Gastrocnemius medialis (tissue), 4 donors: ENCODE measurements at regions not wholly inside any gene's neighbourhood (a gene's known extent, or its start where the extent isn't known, plus 50 kb on each side); places are given as distances from the start of the nearest gene placed in this dataset.

Experiments used
- ATAC-seq, 2 donors: fragments of 150-250 bp; one replicate each; pipeline ENCODE4 v1.9.1; 2016
- DNase-seq, 2 donors: peaks; one replicate each; pipeline ENCODE4 v3.0.0-alpha.2; 2019
- H3K27ac ChIP-seq, 4 donors: fragments of 200-600 bp; sonication (generic); 1 replicate in 1 of 4; 2 replicates in 3 of 4; pipeline ENCODE4 v1.5.1; 2016 to 2018; ENCODE audit warnings: mild to moderate bottlenecking in 2 of 4, moderate library complexity in 1 of 4
- H3K27me3 ChIP-seq, 3 donors: fragments of 200-600 bp; sonication (generic) in 2 of 3; 1 replicate in 1 of 3; 2 replicates in 2 of 3; pipeline versions ENCODE4 v1.5.1 to v1.6.0; 2016 to 2019; ENCODE audit warnings: mild to moderate bottlenecking in 1 of 3, moderate library complexity in 1 of 3
- H3K36me3 ChIP-seq, 2 donors: fragments of 200-600 bp; sonication (generic) in 1 of 2; one replicate each; pipeline ENCODE4 v1.5.1; 2017 to 2018
- H3K4me1 ChIP-seq, 2 donors: fragments of 200-600 bp; sonication (generic) in 1 of 2; one replicate each; pipeline ENCODE4 v1.5.1; 2016 to 2017; ENCODE audit warnings: mild to moderate bottlenecking in 2 of 2
- H3K4me3 ChIP-seq, 4 donors: fragments of 200-600 bp; sonication (generic) in 3 of 4; 1 replicate in 1 of 4; 2 replicates in 3 of 4; pipeline ENCODE4 v1.5.1; 2016 to 2019; ENCODE audit warnings: mild to moderate bottlenecking in 2 of 4
- H3K9me3 ChIP-seq, 3 donors: fragments of 200-600 bp; sonication (generic) in 2 of 3; 1 replicate in 1 of 3; 2 replicates in 2 of 3; pipeline ENCODE4 v1.5.1; 2016 to 2019
- CTCF ChIP-seq, 5 experiments: fragments of 450-650 bp in 3 of 5; fragments of 200-600 bp in 2 of 5; sonication (generic) in 2 of 5; IDR thresholded peaks in 4 of 5; conservative IDR thresholded peaks in 1 of 5; 1 replicate in 4 of 5; 2 replicates in 1 of 5; pipeline ENCODE4 v1.5.1; 2016 to 2019; ENCODE audit warnings: antibody characterized with exemption in 5 of 5, mild to moderate bottlenecking in 3 of 5, moderate library complexity in 3 of 5
- POLR2A ChIP-seq, 2 donors: fragments of 450-650 bp; IDR thresholded peaks; one replicate each; pipeline ENCODE4 v1.6.1; 2017; ENCODE audit warnings: antibody characterized with exemption in 2 of 2, mild to moderate bottlenecking in 2 of 2, moderate library complexity in 2 of 2
- in situ Hi-C, 4 donors: fragments of 200-750 bp; cut with MboI; loops; one replicate each; pipeline versions ENCODE4 v1.15.0 to v1.8.0; 2017; ENCODE audit warnings: low sequenced_read_pairs in 4 of 4
- intact Hi-C: fragments of 100-400 bp; cut with DNase I; formaldehyde crosslinking; loops from one replicate; pipeline ENCODE4 v1.15.1; 2023; ENCODE audit warnings: low total_unique reads

- Histone ChIP-seq H3K27ac (no peak overlapping the region), H3K4me3 (no peak overlapping the region), H3K36me3 (no peaks in the 10 kb centered on the region), H3K9me3 (no peaks in the 10 kb centered on the region), H3K4me1 (peaks cover 8 to 21% of the 10 kb centered on the region in 2 donors), H3K27me3 (no peaks in the 10 kb centered on the region)
- DNase-seq (no peak), ATAC-seq (no peak)
- in situ Hi-C loops (loop anchor here in 2 of 4 donors (10.0 kb wide), 3 partner anchors 262 to 588 kb away; partner anchors contain the start of gene SLC19A2 (in 1 of the 2)), intact Hi-C loops (loop anchor here (10.0 kb wide), 1 partner anchor 588 kb away; the partner anchor contains the start of gene SLC19A2)
- TF ChIP-seq CTCF (IDR thresholded peaks at IDR 0.05 in 4 of 5, conservative IDR thresholded peaks at IDR 0.05 in 1 of 5) (no peak), POLR2A (IDR thresholded peaks at IDR 0.05) (no peak)
These were observed 168.2 kb upstream of the DPT start for GRCh38 chr1:168897249-168897648.

DNA sequence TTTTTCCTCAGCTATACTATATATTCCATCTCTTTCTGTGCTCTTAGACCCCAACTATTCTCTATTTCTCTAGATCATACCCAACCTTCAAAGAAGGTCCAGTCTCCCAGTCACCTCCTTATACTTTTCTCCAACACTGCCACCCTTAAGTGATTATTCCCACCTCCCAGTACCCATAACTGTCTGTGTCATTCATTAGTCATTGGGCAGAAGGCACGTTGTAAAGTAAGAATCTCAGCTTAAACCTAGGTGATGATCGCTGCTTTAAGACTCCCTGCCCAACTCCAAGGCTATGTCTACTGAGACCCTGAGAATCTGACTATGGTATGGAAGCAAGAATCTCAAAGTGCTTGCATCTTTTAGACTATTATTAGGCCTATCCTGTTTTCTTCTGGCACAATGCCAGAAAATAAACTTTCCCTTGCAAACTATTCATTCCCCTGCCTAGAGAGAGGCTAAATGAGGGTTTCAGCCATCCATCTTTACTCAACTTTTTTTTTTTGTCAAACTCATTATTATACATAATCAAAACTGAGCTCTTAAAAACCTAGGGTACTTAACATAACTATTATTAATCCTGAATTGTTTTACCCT, 174.3 kb upstream of the DPT start:
- H3K27ac ChIP-seq = no peak overlapping the region
- in situ Hi-C loops (no loop called here), intact Hi-C loops (no loop called here)
- peaks cover 0 to 6% of the 10 kb centered on the region in 2 donors for H3K4me1 ChIP-seq
- ATAC-seq (no peak), DNase-seq (no peak)
- no peaks in the 10 kb centered on the region for H3K9me3 ChIP-seq
- H3K4me3 ChIP-seq = no peak overlapping the region
- no peaks in the 10 kb centered on the region for H3K36me3 ChIP-seq
- H3K27me3 ChIP-seq = no peaks in the 10 kb centered on the region
- TF ChIP-seq CTCF (IDR thresholded peaks at IDR 0.05 in 4 of 5, conservative IDR thresholded peaks at IDR 0.05 in 1 of 5) (no peak), POLR2A (IDR thresholded peaks at IDR 0.05) (no peak)

DNA sequence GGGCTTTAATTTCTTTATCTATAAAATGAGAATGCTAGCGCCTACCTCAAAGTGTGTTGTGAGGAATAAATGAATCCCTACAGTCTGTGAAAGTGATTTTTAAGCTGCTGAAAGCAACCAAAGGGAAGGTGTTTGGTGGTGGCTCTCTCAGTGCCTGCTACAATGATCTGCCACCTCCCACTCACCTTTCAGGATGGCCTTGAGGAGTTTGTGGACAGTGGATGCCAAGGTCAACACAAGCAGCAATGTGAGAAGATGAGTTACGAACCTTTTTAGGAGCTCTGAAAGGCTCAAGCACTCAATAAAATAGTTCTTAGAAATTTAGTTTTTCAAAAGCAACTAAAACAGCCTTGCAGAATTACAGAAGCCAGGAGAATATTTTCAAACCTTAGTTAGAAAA, 176.6 kb upstream of the DPT start:
- in situ Hi-C loops = no loop called here
- H3K4me3 ChIP-seq = no peak overlapping the region
- ATAC-seq (no peak), DNase-seq (no peak)
- no peaks in the 10 kb centered on the region for H3K27me3 ChIP-seq
- H3K9me3 ChIP-seq = no peaks in the 10 kb centered on the region
- no peak overlapping the region for H3K27ac ChIP-seq
- H3K36me3 ChIP-seq = no peaks in the 10 kb centered on the region
- intact Hi-C loops = no loop called here
- TF ChIP-seq POLR2A (IDR thresholded peaks at IDR 0.05) (no peak), CTCF (IDR thresholded peaks at IDR 0.05 in 4 of 5, conservative IDR thresholded peaks at IDR 0.05 in 1 of 5) (no peak)
- peaks cover 0 to 6% of the 10 kb centered on the region in 2 donors for H3K4me1 ChIP-seq

GRCh38 chr1:168906367-168906766, 177.4 kb upstream of the DPT start:
- no peaks in the 10 kb centered on the region for H3K27me3 ChIP-seq
- intact Hi-C loops = no loop called here
- no peaks in the 10 kb centered on the region for H3K9me3 ChIP-seq
- no peaks in the 10 kb centered on the region for H3K36me3 ChIP-seq
- no peak overlapping the region for H3K4me3 ChIP-seq
- peaks cover 0 to 6% of the 10 kb centered on the region in 2 donors for H3K4me1 ChIP-seq
- DNase-seq (no peak), ATAC-seq (no peak)
- TF ChIP-seq CTCF (IDR thresholded peaks at IDR 0.05 in 4 of 5, conservative IDR thresholded peaks at IDR 0.05 in 1 of 5) = no peak
- no peak for TF ChIP-seq POLR2A (IDR thresholded peaks at IDR 0.05)
- H3K27ac ChIP-seq = no peak overlapping the region
- in situ Hi-C loops = no loop called here

DNA sequence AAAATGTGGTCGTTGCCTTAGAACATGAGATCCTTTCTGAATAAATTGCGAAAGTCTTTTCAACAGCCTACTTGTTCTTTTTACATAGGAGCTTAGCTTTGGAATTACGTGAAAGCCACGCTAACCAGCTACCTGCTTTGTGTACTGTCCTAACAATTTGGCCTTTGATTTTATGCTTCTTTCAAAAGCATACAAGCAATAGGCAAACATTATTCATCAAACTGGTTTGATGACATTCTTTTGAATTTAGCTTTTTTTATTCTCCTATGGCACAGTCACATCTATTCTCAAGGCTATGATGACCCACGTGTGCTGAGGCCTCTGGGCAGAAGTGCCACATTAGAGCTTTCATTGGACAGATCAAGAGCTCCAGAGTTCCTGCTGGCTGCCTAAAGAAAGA, 178.0 kb upstream of the DPT start:
- no peaks in the 10 kb centered on the region for H3K9me3 ChIP-seq
- H3K4me3 ChIP-seq = no peak overlapping the region
- peaks cover 0 to 6% of the 10 kb centered on the region in 2 donors for H3K4me1 ChIP-seq
- ATAC-seq (no peak), DNase-seq (no peak)
- no peaks in the 10 kb centered on the region for H3K27me3 ChIP-seq
- in situ Hi-C loops (no loop called here), intact Hi-C loops (no loop called here)
- H3K27ac ChIP-seq = no peak overlapping the region
- H3K36me3 ChIP-seq = no peaks in the 10 kb centered on the region
- no peak for TF ChIP-seq CTCF (IDR thresholded peaks at IDR 0.05 in 4 of 5, conservative IDR thresholded peaks at IDR 0.05 in 1 of 5)
- TF ChIP-seq POLR2A (IDR thresholded peaks at IDR 0.05) = no peak
